Activated CD4-positive, alpha-beta T cell treated with anti-CD3 and anti-CD28 coated beads for 48 hours (primary cell): ENCODE measurements at regions not wholly inside any gene's neighbourhood (a gene's known extent, or its start where the extent isn't known, plus 50 kb on each side); places are given as distances from the start of the nearest gene placed in this dataset.

Source experiments
- DNase-seq: peaks from one replicate; pipeline ENCODE4 v3.0.0-alpha.2; 2020

DNA sequence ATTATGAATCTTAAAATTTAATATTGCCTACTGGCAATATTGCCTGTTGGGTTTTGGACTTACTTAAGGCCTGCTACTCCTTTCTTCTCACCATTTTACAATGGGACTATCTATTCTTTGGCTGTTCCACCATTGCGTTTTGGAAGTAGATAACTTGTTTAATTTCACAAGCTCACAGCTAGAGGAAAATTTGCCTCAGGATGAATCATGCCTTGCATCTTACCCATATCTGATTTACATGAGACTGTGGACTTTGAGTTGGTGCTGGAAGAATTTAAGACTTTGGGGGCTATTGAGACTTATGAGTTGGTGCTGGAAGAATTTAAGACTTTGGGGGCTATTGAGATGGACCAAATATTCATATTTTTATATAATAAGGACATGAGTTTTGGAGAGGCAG is 662.6 kb downstream of the METTL15 start:
- no peak for DNase-seq

- no peak for DNase-seq
These were observed 659.4 kb downstream of the METTL15 start for GRCh38 chr11:28767574-28767973.

- DNase-seq: no peak
These were observed 655.7 kb downstream of the METTL15 start for GRCh38 chr11:28763876-28764275.

- DNase-seq: no peak
These were observed 655.0 kb downstream of the METTL15 start for GRCh38 chr11:28763151-28763550.

- no peak for DNase-seq
These were observed 652.6 kb downstream of the METTL15 start for GRCh38 chr11:28760676-28761390.

DNA sequence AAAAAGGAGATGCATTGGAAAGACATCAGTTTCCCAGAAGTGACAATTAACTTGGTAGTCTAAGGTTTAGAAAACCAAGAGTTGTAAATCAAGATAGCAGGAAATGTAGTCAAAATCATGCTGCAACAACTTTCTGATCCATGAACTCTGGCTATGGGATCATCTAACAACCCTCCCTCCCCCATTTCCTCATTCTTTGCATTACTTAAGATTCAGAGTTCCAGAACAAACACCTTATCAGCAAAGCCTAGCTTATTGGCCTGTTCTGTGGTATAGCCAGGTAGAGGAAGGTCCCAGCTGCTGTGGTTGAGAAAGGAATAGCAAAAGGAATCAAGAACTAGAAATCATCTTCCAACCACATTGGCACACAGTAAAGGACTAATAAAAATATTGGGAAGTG is 651.1 kb downstream of the METTL15 start:
- DNase-seq: no peak

DNA sequence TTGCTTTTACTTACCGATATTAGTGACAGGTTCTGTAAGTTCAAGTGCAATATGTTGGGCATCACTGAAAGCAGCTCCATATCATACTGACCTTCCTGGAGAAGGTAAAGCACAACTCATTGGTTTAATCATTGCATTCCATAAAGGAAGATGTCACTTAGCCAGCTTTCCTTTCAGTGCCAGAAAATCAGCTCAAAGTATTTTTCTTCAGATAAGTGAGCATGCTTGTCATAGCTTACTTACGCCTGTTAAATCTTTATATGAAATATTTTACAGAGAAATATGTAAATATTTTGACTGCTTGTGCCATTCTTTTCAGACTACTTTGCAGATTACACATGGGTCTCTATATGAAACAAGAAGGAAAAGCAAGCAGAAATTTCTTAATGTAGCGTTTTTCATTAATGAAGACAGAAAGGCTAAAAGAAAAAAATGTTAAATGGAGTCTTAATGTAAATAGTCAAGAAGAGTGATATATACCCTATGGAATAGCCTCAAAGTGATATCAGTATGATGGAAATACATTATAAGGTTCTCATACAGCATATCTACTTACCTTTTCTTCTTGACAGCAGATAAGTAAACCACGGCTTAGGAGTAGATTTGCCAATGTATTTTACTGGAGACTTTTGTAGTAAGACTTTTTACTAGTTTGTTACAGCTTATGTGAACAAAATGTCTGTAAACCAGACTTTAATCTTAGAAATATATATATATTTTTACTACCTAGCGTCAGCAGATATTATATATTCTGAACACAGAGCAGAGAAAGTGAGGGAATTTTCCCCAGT is 649.7 kb downstream of the METTL15 start:
- no peak for DNase-seq

DNA sequence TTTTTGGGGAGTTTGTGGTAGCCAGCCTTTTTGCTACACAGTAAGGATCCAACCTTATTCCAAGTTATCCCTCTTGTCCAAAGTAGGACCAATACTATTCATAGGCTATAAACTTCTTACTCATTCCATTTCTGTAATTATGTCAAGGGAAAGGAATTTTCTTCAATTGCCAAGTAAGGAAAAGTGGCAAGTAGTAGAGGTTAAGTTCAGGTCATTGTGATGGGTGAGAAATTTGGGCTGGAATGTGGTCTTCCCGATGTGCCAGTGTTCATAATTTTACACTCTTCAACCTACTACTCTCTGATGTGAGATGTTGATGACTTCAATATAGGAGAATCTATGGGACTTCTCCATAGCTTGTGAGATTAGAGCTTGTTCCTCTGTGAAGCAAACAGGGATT is 648.8 kb downstream of the METTL15 start:
- no peak for DNase-seq

GRCh38 chr11:28743061-28743550 is 634.9 kb downstream of the METTL15 start:
- DNase-seq: no peak

DNA sequence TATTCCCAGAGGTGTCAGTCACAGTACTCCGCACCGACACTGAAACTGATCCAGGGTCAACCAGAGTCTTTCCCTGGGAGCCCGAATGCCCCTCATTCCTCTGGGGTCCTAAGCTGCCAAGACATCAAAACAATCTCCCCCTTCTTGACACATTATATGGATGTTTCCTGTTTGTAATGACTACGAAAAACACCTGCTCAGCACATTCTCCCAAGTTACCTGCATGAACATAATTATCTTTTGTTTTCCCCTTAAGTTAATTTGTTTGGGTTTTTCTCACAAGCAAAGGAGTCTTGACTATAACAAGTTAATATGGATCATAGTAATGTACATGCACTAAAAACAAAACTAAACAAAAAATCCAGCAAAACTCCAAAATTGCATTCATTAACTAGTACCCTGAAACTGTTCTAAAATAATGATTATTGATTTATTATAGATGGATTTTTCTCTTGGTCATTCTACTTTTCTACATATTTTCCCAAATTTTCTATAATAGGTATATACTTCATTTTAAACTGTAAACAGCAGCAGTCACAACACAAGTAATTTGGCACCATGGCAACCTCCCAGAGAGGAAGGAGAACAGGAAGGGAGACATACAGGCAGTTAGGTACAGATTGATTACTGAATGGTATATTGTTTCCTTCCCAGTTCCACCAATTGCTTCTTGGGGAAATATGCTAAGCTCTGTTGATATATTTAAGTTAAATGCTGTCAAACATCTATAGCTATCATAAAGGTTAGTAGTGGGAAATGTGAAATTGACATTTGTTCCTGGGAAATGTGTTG is 631.5 kb downstream of the METTL15 start:
- DNase-seq: no peak

DNA sequence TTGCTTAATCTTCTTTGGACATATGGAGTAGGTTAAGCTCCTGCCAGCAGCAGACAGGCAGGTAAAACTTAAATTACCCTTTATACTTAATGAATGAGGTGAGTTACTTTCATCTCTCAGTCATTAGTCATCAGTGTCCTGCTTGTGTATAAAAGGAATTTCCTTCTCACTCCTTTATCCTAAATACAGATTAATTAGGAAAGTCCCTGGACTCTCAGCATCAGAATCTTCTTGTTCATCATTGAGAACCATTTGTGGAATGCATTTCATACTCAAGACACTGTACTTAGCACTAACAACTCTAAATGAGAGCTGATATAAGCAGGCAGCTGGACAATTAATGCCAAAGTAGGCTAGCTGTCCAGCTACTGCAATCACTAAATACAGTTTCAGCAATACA is 630.4 kb downstream of the METTL15 start:
- no peak for DNase-seq

GRCh38 chr11:28736256-28736655 is 628.1 kb downstream of the METTL15 start:
- DNase-seq: no peak

- no peak for DNase-seq
These were observed 627.3 kb downstream of the METTL15 start for GRCh38 chr11:28735511-28735910.

- no peak for DNase-seq
These were observed 622.7 kb downstream of the METTL15 start for GRCh38 chr11:28730889-28731288.

- DNase-seq: no peak
These were observed 622.1 kb downstream of the METTL15 start for GRCh38 chr11:28730336-28730735.

- DNase-seq: no peak
These were observed 621.2 kb downstream of the METTL15 start for GRCh38 chr11:28729339-28729738.

GRCh38 chr11:28728666-28729065 is 620.5 kb downstream of the METTL15 start:
- no peak for DNase-seq

DNA sequence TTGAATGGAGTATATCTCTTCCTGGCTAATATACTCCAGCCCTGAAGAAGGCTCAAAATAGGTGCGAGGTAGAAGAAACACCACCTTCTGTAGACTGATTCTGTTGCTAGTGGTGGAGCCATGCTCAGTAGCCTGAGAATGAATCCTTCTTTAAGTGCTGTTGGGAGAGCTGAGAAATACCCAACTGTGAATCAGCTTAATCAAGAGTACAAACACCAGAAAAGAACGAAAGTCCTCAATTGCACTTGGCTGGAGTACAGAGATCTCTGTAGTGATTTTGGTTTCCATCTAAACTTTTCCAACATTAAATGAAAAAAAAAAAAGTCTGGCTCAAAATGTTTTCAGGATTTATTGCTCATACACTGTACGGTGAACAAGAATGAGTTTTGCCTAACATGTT is 619.1 kb downstream of the METTL15 start:
- no peak for DNase-seq

- DNase-seq: no peak
These were observed 618.2 kb downstream of the METTL15 start for GRCh38 chr11:28726432-28726831.

- DNase-seq: no peak
These were observed 607.5 kb downstream of the METTL15 start for GRCh38 chr11:28715726-28716125.

DNA sequence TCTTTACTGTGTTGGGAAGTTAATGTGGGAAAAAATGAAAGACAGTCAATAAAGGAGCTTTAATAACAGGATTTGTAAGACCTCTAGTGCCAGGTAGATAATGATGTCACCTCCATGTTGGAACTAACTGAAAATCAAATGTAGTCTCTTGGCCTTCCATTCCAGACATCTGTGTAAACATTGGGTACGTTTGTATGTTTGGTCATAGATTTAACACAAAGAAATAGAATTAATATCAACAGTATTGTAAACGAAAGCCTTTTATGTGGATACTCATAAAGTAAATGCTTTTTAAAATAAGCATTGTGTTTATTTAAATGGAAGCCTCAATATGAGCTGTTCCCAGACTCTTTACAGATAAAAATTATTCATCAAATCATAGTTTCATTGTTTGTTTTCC is 605.7 kb downstream of the METTL15 start:
- DNase-seq: no peak

- no peak for DNase-seq
These were observed 599.9 kb downstream of the METTL15 start for GRCh38 chr11:28708075-28708474.

GRCh38 chr11:28704801-28705200 is 596.6 kb downstream of the METTL15 start:
- no peak for DNase-seq

DNA sequence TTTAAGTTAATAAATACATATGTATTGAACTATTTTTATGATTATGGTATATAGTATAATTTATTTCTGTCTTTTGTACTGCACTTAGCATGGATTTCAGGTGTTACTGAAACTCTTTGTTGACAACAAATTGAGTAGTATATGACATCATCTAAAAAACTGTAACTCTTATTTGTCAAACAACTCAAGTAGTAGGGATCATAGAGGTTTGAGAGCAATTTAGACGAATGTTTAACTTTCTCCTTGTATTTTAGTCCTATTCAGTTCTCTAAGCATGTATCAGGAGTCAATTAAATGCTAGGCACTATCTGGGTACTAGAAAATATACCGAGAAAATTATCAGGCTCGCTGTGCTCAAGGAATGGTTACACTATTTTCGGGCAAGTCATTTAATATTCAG is 595.2 kb downstream of the METTL15 start:
- DNase-seq: no peak
